ENCODE measurements at regions not wholly inside any gene's neighbourhood (a gene's known extent, or its start where the extent isn't known, plus 50 kb on each side); places are given as distances from the start of the nearest gene placed in this dataset.

- Histone ChIP-seq H3K4me3 (no peak overlapping the region), H3K27me3 (no peaks in the 10 kb centered on the region), H3K9me3 (ENCODE audit: low read depth) (no peaks in the 10 kb centered on the region), H3K79me2 (no peaks in the 10 kb centered on the region), H3K4me1 (ENCODE audit: insufficient read depth) (no peaks in the 10 kb centered on the region), H3K27ac (no peak overlapping the region), H2AFZ (no peak overlapping the region), H3K4me2 (no peak overlapping the region), H3K9me2 (replicated peaks; ENCODE audit: insufficient read depth) (no peaks in the 10 kb centered on the region), H4K20me1 (ENCODE audit: insufficient read depth, poor library complexity, severe bottlenecking) (no peaks in the 10 kb centered on the region), H3K36me3 (replicated peaks; ENCODE audit: insufficient read depth, low read depth) (no peaks in the 10 kb centered on the region)
- DNase-seq (ENCODE audit: low spot score), result no peak
- 25% methylated on average over 3 of the region's 3 CpGs for WGBS (ENCODE audit: low lambda C conversion rate, missing lambda C conversion rate)
- TF ChIP-seq CTCF (IDR thresholded peaks at IDR 0.05; ENCODE audit: poor library complexity) (no peak), EZH2phosphoT487 (IDR thresholded peaks at IDR 0.05; ENCODE audit: low read depth, severe bottlenecking, unreplicated experiment) (no peak), EZH2 (IDR thresholded peaks at IDR 0.05; ENCODE audit: borderline replicate concordance) (no peak)
Observed at GRCh38 chr13:81987677-81988357, 1646.9 kb upstream of the SPRY2 start.

- no peak overlapping the region for H3K27ac ChIP-seq
- no peaks in the 10 kb centered on the region for H4K20me1 ChIP-seq (ENCODE audit: insufficient read depth, poor library complexity, severe bottlenecking)
- no peak overlapping the region for H3K4me3 ChIP-seq
- no peaks in the 10 kb centered on the region for H3K9me3 ChIP-seq (ENCODE audit: low read depth)
- H3K4me2 ChIP-seq, result no peak overlapping the region
- H2AFZ ChIP-seq, result no peak overlapping the region
- H3K4me1 ChIP-seq (ENCODE audit: insufficient read depth), result no peaks in the 10 kb centered on the region
- peak; percentile 8 for DNase-seq (ENCODE audit: low spot score)
- no peak for TF ChIP-seq EZH2 (IDR thresholded peaks at IDR 0.05; ENCODE audit: borderline replicate concordance)
- TF ChIP-seq CTCF (IDR thresholded peaks at IDR 0.05; ENCODE audit: poor library complexity), result peak; percentile 23
- no peaks in the 10 kb centered on the region for H3K36me3 ChIP-seq (replicated peaks; ENCODE audit: insufficient read depth, low read depth)
- H3K79me2 ChIP-seq, result no peaks in the 10 kb centered on the region
- no peaks in the 10 kb centered on the region for H3K27me3 ChIP-seq
- H3K9me2 ChIP-seq (replicated peaks; ENCODE audit: insufficient read depth), result no peaks in the 10 kb centered on the region
Observed at GRCh38 chr13:81987159-81987558, 1646.2 kb upstream of the SPRY2 start.

GRCh38 chr13:81986308-81986707, 1645.4 kb upstream of the SPRY2 start:
- WGBS (ENCODE audit: low lambda C conversion rate, missing lambda C conversion rate), result 55% methylated on average over 1 of the region's 1 CpG
- Histone ChIP-seq H3K4me1 (ENCODE audit: insufficient read depth) (no peaks in the 10 kb centered on the region), H3K79me2 (no peaks in the 10 kb centered on the region), H3K27ac (no peak overlapping the region), H3K4me3 (no peak overlapping the region), H3K27me3 (no peaks in the 10 kb centered on the region), H2AFZ (no peak overlapping the region), H4K20me1 (ENCODE audit: insufficient read depth, poor library complexity, severe bottlenecking) (no peaks in the 10 kb centered on the region), H3K4me2 (no peak overlapping the region), H3K9me3 (ENCODE audit: low read depth) (no peaks in the 10 kb centered on the region), H3K36me3 (replicated peaks; ENCODE audit: insufficient read depth, low read depth) (no peaks in the 10 kb centered on the region), H3K9me2 (replicated peaks; ENCODE audit: insufficient read depth) (no peaks in the 10 kb centered on the region)
- no peak for DNase-seq (ENCODE audit: low spot score)
- no peak for TF ChIP-seq EZH2phosphoT487 (IDR thresholded peaks at IDR 0.05; ENCODE audit: low read depth, severe bottlenecking, unreplicated experiment)
- TF ChIP-seq EZH2 (IDR thresholded peaks at IDR 0.05; ENCODE audit: borderline replicate concordance), result no peak
- no peak for TF ChIP-seq CTCF (IDR thresholded peaks at IDR 0.05; ENCODE audit: poor library complexity)

GRCh38 chr13:81957121-81957520, 1616.2 kb upstream of the SPRY2 start:
- Histone ChIP-seq H3K4me1 (ENCODE audit: insufficient read depth) (no peaks in the 10 kb centered on the region), H2AFZ (no peak overlapping the region), H3K36me3 (replicated peaks; ENCODE audit: insufficient read depth, low read depth) (no peaks in the 10 kb centered on the region), H3K9me2 (replicated peaks; ENCODE audit: insufficient read depth) (no peaks in the 10 kb centered on the region), H3K27me3 (no peaks in the 10 kb centered on the region), H3K27ac (no peak overlapping the region), H3K9me3 (ENCODE audit: low read depth) (no peaks in the 10 kb centered on the region), H3K4me3 (no peak overlapping the region), H3K79me2 (no peaks in the 10 kb centered on the region), H4K20me1 (ENCODE audit: insufficient read depth, poor library complexity, severe bottlenecking) (no peaks in the 10 kb centered on the region), H3K4me2 (no peak overlapping the region)
- DNase-seq (ENCODE audit: low spot score), result no peak
- TF ChIP-seq CTCF (IDR thresholded peaks at IDR 0.05; ENCODE audit: poor library complexity) (no peak), EZH2phosphoT487 (IDR thresholded peaks at IDR 0.05; ENCODE audit: low read depth, severe bottlenecking, unreplicated experiment) (no peak), EZH2 (IDR thresholded peaks at IDR 0.05; ENCODE audit: borderline replicate concordance) (no peak)

Data from hepatocyte (in vitro differentiated cells).